Muscle layer of colon (tissue), 2 donors: ENCODE measurements at regions not wholly inside any gene's neighbourhood (a gene's known extent, or its start where the extent isn't known, plus 50 kb on each side); places are given as distances from the start of the nearest gene placed in this dataset.

Experiments used
- H3K27ac ChIP-seq: one replicate; pipeline ENCODE4 v1.7.0; 2013; ENCODE audit warnings: low read depth, mild to moderate bottlenecking, low read length, moderate library complexity
- H3K27me3 ChIP-seq, 2 donors: one replicate each; pipeline ENCODE4 v1.7.0; 2013; ENCODE audit warnings: low read length in 2 of 2, mild to moderate bottlenecking in 2 of 2; ENCODE audit not compliant: insufficient read depth in 2 of 2, control insufficient read depth in 1 of 2
- H3K36me3 ChIP-seq: one replicate; pipeline ENCODE4 v1.7.0; 2013; ENCODE audit warnings: mild to moderate bottlenecking, low read length; ENCODE audit not compliant: insufficient read depth
- H3K4me1 ChIP-seq: one replicate; pipeline ENCODE4 v1.7.0; 2013; ENCODE audit warnings: mild to moderate bottlenecking, low read length; ENCODE audit not compliant: insufficient read depth
- H3K4me3 ChIP-seq, 2 donors: one replicate each; pipeline ENCODE4 v1.7.0; 2013; ENCODE audit warnings: low read length in 2 of 2, low read depth in 1 of 2, mild to moderate bottlenecking in 1 of 2, moderate library complexity in 1 of 2
- H3K9ac ChIP-seq: one replicate; pipeline ENCODE4 v1.7.0; 2013; ENCODE audit warnings: low read length
- H3K9me3 ChIP-seq: one replicate; pipeline ENCODE4 v1.7.0; 2013; ENCODE audit warnings: mild to moderate bottlenecking, low read length
- donor health status: abdominal sarcoma.
- donor health status: Adenocarcinoma of cecum.

GRCh38 chr18:77905449-77906055 lies 655.9 kb downstream of the GALR1 start:
- Histone ChIP-seq H3K27me3 (no peaks in the 10 kb centered on the region), H3K36me3 (no peaks in the 10 kb centered on the region), H3K9ac (no peak overlapping the region), H3K4me3 (no peak overlapping the region), H3K9me3 (no peaks in the 10 kb centered on the region), H3K27ac (no peak overlapping the region), H3K4me1 (no peaks in the 10 kb centered on the region)

DNA sequence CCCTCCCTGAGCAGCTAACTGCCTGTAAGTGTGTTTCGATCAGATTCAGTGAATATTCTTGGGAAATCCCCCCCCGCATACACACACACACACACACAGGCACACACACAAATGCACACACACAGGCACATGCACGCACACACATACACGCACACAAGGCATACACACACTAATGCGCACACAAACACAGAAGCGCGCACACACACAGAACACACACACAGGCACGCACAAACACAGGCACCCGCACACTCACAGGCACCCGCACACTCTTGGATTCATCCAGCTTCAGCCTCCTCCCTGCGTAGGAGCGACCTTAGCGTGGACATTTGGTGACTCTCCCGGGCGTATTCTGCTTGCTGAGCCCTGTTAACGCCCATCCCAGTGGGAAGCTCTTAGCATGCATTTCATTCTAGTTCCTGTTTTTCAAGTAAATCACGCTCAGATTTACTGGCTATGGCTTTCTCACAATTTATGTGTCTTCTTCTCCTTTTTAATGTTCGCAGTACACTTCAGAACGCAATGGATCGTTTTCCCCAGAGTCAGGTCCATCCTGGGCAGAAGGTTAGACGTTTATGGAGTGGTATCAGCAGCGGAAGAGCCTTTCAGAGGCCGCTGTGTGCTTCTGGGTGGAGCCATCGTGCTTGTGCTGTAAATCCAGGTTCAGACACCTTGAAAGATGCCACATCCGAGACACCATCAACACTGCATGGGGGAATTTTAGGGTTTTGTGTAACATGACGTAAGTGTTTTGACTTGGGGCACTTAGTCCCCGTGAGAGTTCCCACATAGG lies 656.6 kb downstream of the GALR1 start:
- Histone ChIP-seq H3K27ac (no peak overlapping the region), H3K4me3 (no peak overlapping the region), H3K9me3 (no peaks in the 10 kb centered on the region), H3K4me1 (no peaks in the 10 kb centered on the region), H3K36me3 (no peaks in the 10 kb centered on the region), H3K27me3 (no peaks in the 10 kb centered on the region), H3K9ac (no peak overlapping the region)

GRCh38 chr18:77910347-77910746 lies 660.7 kb downstream of the GALR1 start:
- Histone ChIP-seq H3K36me3 (no peaks in the 10 kb centered on the region), H3K9ac (no peak overlapping the region), H3K27me3 (no peaks in the 10 kb centered on the region), H3K4me1 (no peaks in the 10 kb centered on the region), H3K9me3 (no peaks in the 10 kb centered on the region), H3K4me3 (no peak overlapping the region), H3K27ac (no peak overlapping the region)

- Histone ChIP-seq H3K36me3 (no peaks in the 10 kb centered on the region), H3K27me3 (no peaks in the 10 kb centered on the region), H3K4me1 (no peaks in the 10 kb centered on the region), H3K9me3 (no peaks in the 10 kb centered on the region), H3K4me3 (no peak overlapping the region), H3K9ac (no peak overlapping the region), H3K27ac (no peak overlapping the region)
Observed at GRCh38 chr18:77911971-77912605, 662.4 kb downstream of the GALR1 start.

DNA sequence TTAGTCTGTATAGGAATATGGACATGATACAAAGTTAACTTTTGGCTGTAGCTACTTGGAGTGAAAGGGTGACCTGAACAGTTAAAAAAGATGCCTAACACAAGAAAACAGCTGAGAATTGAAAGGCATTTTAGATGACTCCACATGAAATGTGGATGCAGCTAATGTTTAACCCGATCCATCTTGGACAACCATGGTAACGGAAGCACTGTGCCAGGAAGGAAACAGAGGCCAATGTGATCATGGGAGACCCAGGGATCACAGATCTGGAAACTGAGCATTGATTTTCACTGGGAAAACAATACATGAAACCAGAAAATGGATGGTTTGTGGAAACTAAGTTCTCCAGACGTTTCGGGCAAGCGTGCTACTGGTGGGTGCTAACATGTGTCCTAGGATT lies 669.1 kb downstream of the GALR1 start:
- Histone ChIP-seq H3K36me3 (no peaks in the 10 kb centered on the region), H3K4me3 (no peak overlapping the region), H3K27ac (no peak overlapping the region), H3K9ac (no peak overlapping the region), H3K27me3 (no peaks in the 10 kb centered on the region), H3K4me1 (no peaks in the 10 kb centered on the region), H3K9me3 (no peaks in the 10 kb centered on the region)

DNA sequence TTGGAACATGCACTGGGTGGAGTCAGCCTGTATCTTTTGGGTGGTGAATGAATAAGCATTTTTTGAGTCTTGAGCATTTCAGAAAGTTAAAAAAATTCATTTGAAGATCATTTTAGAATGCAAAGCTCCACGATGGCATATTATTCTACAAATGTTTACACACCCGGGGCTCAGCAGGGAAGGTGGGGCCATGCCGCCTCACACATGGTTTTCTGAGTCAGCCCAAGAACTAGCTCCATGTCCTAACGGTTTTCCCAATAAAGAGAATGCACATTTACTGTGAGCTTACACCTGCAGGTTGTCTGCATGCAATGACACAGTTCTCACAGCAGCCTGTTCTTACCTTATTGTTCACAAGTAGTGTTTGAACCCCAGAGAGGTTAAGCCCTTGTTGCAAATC lies 670.3 kb downstream of the GALR1 start:
- Histone ChIP-seq H3K4me3 (no peak overlapping the region), H3K36me3 (no peaks in the 10 kb centered on the region), H3K4me1 (no peaks in the 10 kb centered on the region), H3K9ac (no peak overlapping the region), H3K9me3 (no peaks in the 10 kb centered on the region), H3K27ac (no peak overlapping the region), H3K27me3 (peaks cover 0 to under 1% of the 10 kb centered on the region in 2 donors)

DNA sequence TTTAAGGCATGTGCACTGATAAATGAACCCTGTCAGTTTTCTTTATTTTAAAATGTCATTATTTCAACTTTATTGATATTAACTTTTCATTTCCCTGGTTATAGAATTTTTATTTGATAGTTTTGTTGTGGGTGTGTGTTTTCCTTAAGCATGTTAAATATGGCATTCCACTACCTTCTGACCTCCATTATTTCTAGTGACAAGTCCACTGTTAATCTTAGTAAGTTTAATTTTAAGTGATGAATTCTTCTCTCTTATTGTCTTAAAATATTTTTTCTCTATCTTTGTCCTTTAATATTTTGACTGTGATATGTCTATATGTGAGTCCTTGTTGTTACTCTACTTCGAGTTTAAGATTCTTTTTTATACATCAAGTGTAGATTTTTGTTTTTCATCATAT lies 685.7 kb downstream of the GALR1 start:
- H3K27me3 ChIP-seq: no peaks in the 10 kb centered on the region
- no peaks in the 10 kb centered on the region for H3K36me3 ChIP-seq
- no peaks in the 10 kb centered on the region for H3K9me3 ChIP-seq
- H3K27ac ChIP-seq: no peak overlapping the region
- no peaks in the 10 kb centered on the region for H3K4me1 ChIP-seq
- H3K4me3 ChIP-seq: no peak overlapping the region
- H3K9ac ChIP-seq: no peak overlapping the region

GRCh38 chr18:77940566-77940965 lies 690.9 kb downstream of the GALR1 start:
- Histone ChIP-seq H3K9me3 (no peaks in the 10 kb centered on the region), H3K27me3 (no peaks in the 10 kb centered on the region), H3K4me1 (no peaks in the 10 kb centered on the region), H3K4me3 (no peak overlapping the region), H3K27ac (no peak overlapping the region), H3K9ac (no peak overlapping the region), H3K36me3 (no peaks in the 10 kb centered on the region)

DNA sequence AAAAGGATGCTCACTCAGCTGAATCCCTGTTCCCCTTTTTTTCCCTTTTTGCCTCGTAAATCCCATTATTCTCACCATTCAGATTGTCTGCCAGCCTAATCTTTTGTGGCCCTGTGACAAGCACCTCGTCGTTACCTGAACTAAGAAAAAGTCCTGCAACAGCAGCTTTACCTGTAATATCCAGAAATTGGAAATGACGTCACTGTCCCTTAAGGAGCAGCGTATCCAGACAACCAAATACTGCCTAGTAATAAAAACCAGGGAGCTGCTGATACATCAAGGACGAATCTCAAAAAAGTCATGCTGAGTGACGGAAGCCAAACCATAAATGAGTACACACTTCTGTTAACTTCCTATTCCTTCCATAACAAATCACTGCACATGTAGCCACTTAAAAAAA lies 694.9 kb downstream of the GALR1 start:
- Histone ChIP-seq H3K27me3 (no peaks in the 10 kb centered on the region), H3K9ac (no peak overlapping the region), H3K4me3 (no peak overlapping the region), H3K27ac (no peak overlapping the region), H3K9me3 (no peaks in the 10 kb centered on the region), H3K36me3 (no peaks in the 10 kb centered on the region), H3K4me1 (no peaks in the 10 kb centered on the region)

DNA sequence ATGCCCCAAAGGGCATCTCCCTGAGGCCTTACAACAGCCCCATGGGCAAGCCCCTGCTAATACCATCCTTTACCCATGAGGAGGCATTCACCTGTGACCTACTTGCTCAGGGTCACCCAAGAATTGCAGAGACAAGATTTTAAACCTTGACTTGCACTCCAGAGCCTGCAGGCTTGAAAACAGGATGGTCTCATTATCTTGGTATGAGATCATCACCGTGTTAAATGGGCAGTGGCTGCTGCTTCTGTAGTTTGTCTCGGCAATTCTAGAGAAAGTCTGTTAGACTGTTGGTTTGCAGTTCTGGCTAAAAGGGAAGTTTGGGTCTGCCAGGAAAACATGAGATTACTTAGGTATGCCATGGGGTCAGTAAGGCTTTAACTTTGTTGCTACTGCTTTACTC lies 698.9 kb downstream of the GALR1 start:
- Histone ChIP-seq H3K4me3 (no peak overlapping the region), H3K9ac (no peak overlapping the region), H3K27me3 (peaks cover 0 to 3% of the 10 kb centered on the region in 2 donors), H3K9me3 (no peaks in the 10 kb centered on the region), H3K36me3 (no peaks in the 10 kb centered on the region), H3K27ac (no peak overlapping the region), H3K4me1 (no peaks in the 10 kb centered on the region)

DNA sequence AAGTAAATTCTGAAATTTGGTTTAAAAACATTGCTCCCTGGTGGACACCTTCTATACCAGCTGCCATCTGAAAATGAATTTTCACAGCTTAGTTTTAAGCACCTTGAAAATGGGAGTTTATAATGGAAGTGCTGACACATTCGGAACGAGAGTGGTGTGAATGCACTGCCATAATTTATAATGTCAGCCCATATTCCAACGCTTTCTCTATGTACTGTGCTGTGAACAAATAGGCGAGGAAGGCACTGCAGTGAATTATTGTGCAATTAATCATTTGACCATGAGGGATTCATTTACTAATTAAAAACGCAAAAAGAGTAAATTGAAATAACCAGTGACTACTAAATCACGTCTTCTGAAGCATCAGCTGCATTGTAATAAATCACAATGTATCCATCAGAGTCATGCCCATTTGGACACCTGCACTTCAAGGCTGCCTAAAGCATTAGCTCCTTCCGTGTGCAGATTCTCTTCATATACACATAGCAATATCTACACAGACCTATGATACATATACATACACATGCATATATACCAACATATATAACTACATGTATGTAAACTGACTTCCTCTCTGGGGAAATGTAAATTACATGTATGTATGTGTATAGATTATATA lies 699.8 kb downstream of the GALR1 start:
- Histone ChIP-seq H3K9ac (no peak overlapping the region), H3K4me3 (no peak overlapping the region), H3K27ac (no peak overlapping the region), H3K4me1 (no peaks in the 10 kb centered on the region), H3K9me3 (no peaks in the 10 kb centered on the region), H3K36me3 (no peaks in the 10 kb centered on the region), H3K27me3 (peaks cover 0 to 3% of the 10 kb centered on the region in 2 donors)
